ENCODE measurements at regions not wholly inside any gene's neighbourhood (a gene's known extent, or its start where the extent isn't known, plus 50 kb on each side); places are given as distances from the start of the nearest gene placed in this dataset.
"Not testable (repeated sequence)": the region's sequence is repeated elsewhere in the genome, so short reads cannot be mapped to it uniquely, and the experiment has no call there.

DNA sequence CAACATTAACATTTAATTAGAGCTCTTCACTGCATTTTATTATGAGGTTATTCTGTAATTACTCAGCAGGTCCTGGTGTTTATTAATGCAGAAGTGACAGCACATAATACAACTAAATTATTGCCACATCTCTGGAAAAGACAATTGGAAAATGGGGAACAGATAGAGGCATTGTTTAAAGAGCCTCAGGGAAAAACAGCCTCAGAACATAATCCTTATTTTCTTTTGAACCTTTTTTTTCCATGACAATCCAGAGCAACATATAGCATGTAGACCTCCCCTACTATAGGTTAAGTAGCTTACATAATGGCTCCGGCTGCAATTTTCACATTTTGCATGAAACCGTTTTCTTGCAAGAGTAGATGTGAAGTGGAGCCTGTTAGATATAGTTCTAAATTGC lies 87.2 kb downstream of the RMI1 start:
- TF ChIP-seq, protein P1, sequence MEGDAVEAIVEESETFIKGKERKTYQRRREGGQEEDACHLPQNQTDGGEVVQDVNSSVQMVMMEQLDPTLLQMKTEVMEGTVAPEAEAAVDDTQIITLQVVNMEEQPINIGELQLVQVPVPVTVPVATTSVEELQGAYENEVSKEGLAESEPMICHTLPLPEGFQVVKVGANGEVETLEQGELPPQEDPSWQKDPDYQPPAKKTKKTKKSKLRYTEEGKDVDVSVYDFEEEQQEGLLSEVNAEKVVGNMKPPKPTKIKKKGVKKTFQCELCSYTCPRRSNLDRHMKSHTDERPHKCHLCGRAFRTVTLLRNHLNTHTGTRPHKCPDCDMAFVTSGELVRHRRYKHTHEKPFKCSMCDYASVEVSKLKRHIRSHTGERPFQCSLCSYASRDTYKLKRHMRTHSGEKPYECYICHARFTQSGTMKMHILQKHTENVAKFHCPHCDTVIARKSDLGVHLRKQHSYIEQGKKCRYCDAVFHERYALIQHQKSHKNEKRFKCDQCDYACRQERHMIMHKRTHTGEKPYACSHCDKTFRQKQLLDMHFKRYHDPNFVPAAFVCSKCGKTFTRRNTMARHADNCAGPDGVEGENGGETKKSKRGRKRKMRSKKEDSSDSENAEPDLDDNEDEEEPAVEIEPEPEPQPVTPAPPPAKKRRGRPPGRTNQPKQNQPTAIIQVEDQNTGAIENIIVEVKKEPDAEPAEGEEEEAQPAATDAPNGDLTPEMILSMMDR (conservative IDR thresholded peaks at IDR 0.05), result no peak
- Mint-ChIP-seq H3K4me1 (ENCODE audit: unreplicated experiment) (no peaks in the 10 kb centered on the region), H3K27me3 (no peaks in the 10 kb centered on the region), H3K27ac (no peak overlapping the region), H3K36me3 (no peaks in the 10 kb centered on the region), H3K4me3 (no peak overlapping the region), H3K9me3 (no peaks in the 10 kb centered on the region)
- DNase-seq (ENCODE audit: extremely low spot score, unreplicated experiment), result no peak

DNA sequence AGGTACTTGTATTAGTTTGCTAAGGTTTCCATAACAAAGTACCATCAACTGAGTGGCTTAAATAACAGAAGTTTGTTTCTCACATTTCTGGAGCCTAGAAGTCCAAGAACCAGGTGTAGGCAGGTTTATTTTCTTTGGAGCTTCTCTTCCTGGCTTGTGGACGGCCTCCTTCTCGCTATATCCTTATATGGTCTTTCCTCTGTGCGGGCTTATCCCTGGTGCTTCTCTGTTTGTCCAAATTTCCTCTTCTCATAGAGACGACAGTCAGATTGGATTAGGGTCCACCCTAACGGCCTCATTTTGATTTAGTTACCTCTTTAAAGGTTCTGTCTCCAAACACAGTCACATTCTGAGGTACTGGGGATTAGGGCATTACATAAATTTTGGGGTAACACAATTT lies 88.3 kb downstream of the RMI1 start:
- Mint-ChIP-seq H3K9me3 (no peaks in the 10 kb centered on the region), H3K4me1 (ENCODE audit: unreplicated experiment) (no peaks in the 10 kb centered on the region), H3K36me3 (no peaks in the 10 kb centered on the region), H3K27ac (no peak overlapping the region), H3K4me3 (no peak overlapping the region), H3K27me3 (no peaks in the 10 kb centered on the region)
- DNase-seq (ENCODE audit: extremely low spot score, unreplicated experiment), result no peak
- TF ChIP-seq, protein P1 (conservative IDR thresholded peaks at IDR 0.05), result no peak

DNA sequence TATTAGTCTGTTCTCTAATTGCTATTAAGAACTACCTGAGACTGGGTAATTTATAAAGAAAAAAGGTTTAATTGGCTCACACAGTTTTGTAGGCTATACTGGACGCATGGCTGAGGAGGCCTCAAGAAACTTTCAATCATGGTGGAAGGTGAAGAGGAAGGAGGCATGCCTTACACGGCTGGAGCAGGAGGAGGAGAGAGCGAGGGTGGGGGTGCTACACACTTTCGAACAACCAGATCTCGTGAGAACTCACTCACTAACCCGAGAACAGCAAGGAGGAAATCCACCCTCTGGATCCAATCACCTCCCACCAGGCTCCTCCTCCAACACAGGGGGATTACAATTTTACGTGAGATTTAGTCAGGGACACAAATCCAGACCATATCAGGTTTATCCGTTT lies 90.0 kb downstream of the RMI1 start:
- DNase-seq (ENCODE audit: extremely low spot score, unreplicated experiment), result no peak
- H3K36me3 Mint-ChIP-seq, result no peaks in the 10 kb centered on the region
- H3K4me3 Mint-ChIP-seq, result no peak overlapping the region
- H3K9me3 Mint-ChIP-seq, result no peaks in the 10 kb centered on the region
- no peak overlapping the region for H3K27ac Mint-ChIP-seq
- H3K27me3 Mint-ChIP-seq, result no peaks in the 10 kb centered on the region
- TF ChIP-seq, protein P1 (conservative IDR thresholded peaks at IDR 0.05), result no peak
- H3K4me1 Mint-ChIP-seq (ENCODE audit: unreplicated experiment), result no peaks in the 10 kb centered on the region

DNA sequence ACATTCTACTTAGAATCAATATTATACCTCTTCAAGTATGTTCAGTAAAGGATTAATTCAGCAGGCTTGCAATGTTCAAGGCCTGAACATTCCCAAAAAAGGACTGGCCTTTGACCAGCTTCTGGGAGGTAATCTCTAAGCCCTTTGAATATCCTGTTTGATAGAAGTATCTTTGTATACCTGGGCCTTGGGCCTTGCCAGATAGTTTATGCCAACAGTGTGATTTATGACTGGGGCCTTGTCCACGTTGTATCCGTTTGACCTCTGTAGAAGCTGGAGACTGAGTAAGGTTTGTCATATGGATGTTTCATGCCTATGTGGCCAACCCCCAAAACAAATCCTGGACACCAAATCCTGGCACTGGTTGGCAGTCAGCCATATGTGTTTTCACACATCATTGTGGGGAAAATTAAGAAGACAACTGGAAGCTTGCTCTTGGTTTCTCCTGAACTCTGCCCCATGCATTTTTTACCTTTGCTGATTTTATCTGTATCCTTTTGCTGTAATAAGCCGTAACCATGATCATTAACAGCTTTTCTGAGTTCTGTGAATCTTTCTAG lies 92.1 kb downstream of the RMI1 start:
- Mint-ChIP-seq H3K9me3 (no peaks in the 10 kb centered on the region), H3K27ac (no peak overlapping the region), H3K36me3 (no peaks in the 10 kb centered on the region), H3K4me1 (ENCODE audit: unreplicated experiment) (no peaks in the 10 kb centered on the region), H3K4me3 (no peak overlapping the region), H3K27me3 (no peaks in the 10 kb centered on the region)
- TF ChIP-seq, protein P1 (conservative IDR thresholded peaks at IDR 0.05), result no peak
- no peak for DNase-seq (ENCODE audit: extremely low spot score, unreplicated experiment)

DNA sequence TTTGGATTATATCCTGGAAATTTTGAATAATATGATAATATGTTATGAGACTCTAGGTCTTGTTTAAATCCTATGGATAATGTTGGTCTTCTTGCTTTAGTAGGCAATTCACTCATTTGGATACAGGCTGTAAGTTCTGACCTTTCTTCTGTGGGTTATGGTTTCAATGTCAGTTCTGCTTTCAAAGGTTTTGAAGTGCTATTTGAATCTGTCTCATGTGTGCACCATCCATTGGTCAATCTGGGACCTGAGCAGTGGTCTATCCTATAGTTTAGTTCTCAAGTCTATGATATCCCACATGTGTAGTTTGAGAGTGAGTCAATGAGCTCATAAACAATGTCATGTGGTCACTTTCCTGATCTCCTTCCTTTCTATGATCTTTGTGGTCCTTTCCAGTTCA lies 94.4 kb downstream of the RMI1 start:
- H3K4me3 Mint-ChIP-seq, result no peak overlapping the region
- H3K36me3 Mint-ChIP-seq, result no peaks in the 10 kb centered on the region
- no peak for DNase-seq (ENCODE audit: extremely low spot score, unreplicated experiment)
- H3K4me1 Mint-ChIP-seq (ENCODE audit: unreplicated experiment), result no peaks in the 10 kb centered on the region
- TF ChIP-seq, protein P1 (conservative IDR thresholded peaks at IDR 0.05), result no peak
- H3K27ac Mint-ChIP-seq, result no peak overlapping the region
- no peaks in the 10 kb centered on the region for H3K9me3 Mint-ChIP-seq
- H3K27me3 Mint-ChIP-seq, result no peaks in the 10 kb centered on the region

DNA sequence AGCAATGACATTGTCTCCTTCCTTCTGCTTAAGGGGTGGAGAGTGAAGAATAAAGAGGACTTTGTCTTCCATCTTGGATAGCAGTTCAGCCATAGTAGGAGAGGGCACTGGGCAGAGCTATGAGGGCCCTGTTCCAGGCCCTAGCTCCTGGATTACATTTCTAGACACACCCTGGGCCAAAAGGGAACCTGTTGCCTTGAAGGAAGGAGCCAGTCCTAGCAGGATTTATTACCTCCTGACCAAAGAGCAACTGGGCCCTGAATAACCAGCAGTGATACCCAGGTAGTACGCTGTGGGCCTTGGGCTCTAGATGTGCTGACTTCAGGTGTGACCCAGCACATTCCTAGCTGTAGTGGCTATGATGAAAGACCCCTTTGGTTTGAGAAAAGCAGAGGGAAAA lies 95.8 kb downstream of the RMI1 start:
- TF ChIP-seq, protein P1 (conservative IDR thresholded peaks at IDR 0.05), result no peak
- no peaks in the 10 kb centered on the region for H3K27me3 Mint-ChIP-seq
- H3K4me3 Mint-ChIP-seq, result no peak overlapping the region
- H3K9me3 Mint-ChIP-seq, result peaks cover 5% of the 10 kb centered on the region
- DNase-seq (ENCODE audit: extremely low spot score, unreplicated experiment), result no peak
- no peak overlapping the region for H3K27ac Mint-ChIP-seq
- no peaks in the 10 kb centered on the region for H3K4me1 Mint-ChIP-seq (ENCODE audit: unreplicated experiment)
- no peaks in the 10 kb centered on the region for H3K36me3 Mint-ChIP-seq

DNA sequence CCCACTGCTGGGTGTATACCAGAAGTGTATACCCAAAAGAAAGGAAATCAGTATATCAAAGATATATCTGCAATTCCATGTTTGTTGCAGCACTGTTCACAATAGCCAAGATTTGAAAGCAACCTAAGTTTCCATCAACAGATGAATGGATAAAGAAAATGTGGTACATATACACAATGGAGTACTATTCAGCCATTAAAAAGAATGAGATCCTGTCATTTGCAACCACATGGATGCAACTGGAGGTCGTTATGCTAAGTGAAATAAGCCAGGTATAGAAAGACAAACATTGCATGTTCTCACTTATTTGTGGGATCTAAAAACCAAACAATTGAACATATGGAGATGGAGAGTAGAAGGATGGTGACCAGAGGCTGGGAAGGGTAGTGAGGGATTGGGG lies 97.2 kb downstream of the RMI1 start:
- not testable (repeated sequence) for H3K9me3 Mint-ChIP-seq; H3K36me3 Mint-ChIP-seq; H3K4me1 Mint-ChIP-seq (ENCODE audit: unreplicated experiment); H3K27ac Mint-ChIP-seq; DNase-seq (ENCODE audit: extremely low spot score, unreplicated experiment); H3K4me3 Mint-ChIP-seq; H3K27me3 Mint-ChIP-seq

All from type B pancreatic cell (in vitro differentiated cells).